GM18907 (cell line): ENCODE measurements at regions not wholly inside any gene's neighbourhood (a gene's known extent, or its start where the extent isn't known, plus 50 kb on each side); places are given as distances from the start of the nearest gene placed in this dataset.
"Not testable (repeated sequence)": the region's sequence is repeated elsewhere in the genome, so short reads cannot be mapped to it uniquely, and the experiment has no call there.

Experiments
- ATAC-seq: cut with Tn5 transposase; IDR thresholded peaks from one replicate; pipeline ENCODE4 v1.9.1; 2021; ENCODE audit warnings: mild to moderate bottlenecking, moderate library complexity; ENCODE audit not compliant: unreplicated experiment

DNA sequence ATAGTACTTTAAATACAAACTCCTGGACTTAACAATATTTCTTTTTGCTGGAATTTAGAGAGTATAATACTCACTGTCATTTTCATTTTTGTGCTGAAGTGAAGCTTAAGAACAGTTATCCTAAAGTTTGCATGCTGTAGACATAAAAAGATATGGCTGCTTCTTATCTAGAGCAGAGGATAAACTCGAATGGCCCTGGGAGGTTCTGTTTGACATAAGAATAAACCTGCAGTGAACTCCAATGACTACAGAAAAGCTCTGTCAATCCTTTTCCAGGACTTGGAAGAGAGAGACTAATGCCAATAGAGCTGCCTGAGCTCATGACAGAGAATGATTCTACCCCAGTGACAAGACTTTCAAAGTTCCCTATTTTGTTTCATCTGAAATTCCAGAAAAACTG is 1017.8 kb upstream of the MIR17HG start:
- no peak for ATAC-seq

DNA sequence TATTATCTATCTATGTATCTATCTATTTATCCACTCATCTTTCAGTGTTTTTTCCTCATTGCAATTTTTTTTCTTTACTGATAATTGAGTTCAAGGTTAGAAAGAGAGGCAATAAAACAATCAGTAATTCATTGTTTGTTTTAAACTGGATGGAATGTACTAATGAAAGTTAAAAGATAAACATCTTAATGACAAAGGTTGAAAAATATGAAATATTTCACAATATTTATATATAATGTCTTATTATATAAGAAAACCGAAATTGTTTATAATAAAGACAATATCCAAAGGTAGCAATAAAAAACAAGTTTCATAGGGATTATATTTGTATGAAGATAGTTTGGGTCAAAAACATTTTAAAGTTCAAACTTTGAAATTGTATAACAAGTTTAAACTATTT is 1015.5 kb upstream of the MIR17HG start:
- ATAC-seq, result no peak

DNA sequence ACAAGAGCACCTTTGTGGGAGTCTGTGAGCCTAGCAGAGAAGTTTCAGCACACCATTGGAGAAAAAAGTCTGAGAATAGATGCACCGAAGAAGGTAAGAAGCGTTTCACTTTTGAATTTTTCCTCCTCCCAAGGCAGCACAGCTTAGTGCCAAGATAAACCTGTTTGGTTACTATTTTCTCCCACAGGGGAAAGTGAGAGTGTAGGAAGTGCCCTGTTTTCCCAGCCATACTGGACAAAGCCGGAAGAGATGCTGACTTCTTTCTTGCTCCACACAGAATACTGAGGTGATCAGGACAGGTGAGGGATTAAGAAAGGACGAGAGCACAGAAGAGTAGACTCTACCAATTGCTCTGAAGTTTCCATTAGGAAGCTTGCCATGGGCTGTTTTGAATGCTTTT is 1011.0 kb upstream of the MIR17HG start:
- ATAC-seq, result no peak

DNA sequence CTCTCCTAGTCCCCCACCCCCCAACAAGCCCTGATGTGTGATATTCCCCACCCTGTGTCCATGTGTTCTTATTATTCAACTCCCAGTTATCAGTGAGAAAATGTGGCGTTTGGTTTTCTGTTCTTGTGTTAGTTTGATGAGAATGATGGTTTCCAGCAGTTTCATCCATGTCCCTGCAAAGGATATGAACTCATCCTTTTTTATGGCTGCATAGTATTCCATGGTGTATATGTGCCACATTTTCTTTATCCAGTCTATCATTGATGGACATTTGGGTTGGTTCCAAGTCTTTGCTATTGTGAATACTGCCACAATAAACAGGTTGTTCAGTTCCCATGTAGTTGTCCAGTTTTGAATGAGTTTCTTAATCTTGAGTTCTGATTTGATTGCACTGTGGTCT is 1006.1 kb upstream of the MIR17HG start:
- not testable (repeated sequence) for ATAC-seq

DNA sequence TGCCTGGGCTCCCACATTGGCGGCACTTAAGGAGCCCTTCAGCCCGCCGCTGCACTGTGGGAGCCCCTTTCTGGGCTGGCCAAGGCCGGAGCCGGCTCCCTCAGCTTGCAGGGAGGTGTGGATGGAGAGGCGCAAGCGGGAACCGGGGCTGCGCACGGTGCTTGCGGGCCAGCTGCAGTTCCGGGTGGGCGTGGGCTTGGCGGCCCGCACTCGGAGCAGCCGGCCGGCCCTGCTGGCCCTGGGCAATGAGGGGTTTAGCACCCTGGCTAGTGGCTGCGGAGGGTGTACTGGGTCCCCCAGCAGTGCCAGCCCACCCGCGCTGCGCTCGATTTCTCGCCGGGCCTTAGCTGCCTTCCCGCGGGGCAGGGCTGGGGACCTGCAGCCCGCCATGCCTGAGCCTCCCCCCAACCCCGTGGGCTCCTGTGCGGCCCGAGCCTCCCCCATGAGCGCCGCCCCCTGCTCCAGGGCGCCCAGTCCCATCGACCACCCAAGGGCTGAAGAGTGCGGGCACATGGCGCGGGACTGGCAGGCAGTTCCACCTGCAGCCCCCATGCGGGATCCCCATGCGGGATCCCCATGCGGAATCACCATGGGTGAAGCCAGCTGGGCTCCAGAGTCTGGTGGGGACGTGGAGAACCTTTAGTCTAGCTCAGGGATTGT is 998.9 kb upstream of the MIR17HG start:
- ATAC-seq, result not testable (repeated sequence)

DNA sequence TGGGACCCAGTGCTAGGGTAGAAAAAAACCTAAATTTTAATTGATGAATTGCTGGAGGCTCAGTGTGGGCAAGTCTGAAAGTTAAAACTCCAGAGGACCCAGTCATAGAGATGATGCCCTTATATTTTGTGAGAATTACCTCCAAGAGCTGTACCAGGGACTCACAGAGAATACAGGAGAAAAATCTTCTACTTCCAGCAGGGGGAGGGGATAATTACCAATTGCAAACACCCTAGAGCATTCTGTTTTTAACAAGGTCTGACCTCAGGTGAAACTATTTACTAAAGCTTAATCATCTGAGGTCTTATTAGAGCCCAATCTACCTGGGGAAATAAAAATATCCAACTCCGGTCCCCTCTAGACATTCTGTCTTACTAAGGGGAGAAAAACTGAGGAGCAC is 994.7 kb upstream of the MIR17HG start:
- no peak for ATAC-seq

DNA sequence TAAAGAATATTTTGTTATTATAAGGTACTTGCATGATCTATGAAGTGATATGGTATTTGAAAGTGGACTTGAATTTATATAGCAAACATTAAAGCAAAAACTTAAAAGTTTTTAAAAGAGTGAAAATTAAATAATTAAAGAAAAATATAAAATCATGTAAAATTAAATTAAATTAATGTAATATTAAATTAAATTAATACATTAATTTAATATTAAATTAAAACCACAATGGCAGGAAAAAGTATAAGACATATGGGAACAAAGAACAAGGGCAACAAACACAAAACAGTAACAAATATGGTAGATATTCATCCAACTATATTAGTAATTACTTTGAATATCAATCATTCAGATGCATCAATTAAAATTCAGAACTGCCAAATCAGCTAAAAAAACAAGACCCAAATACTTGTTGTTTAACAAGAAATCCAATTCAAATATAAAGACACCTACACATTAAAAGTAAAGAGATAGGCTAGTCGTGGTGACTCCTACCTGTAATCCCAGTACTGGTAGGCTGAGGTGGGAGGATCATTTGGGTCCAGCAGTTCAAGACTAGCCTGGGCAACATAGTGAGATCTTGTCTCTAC is 992.2 kb upstream of the MIR17HG start:
- ATAC-seq, result no peak

DNA sequence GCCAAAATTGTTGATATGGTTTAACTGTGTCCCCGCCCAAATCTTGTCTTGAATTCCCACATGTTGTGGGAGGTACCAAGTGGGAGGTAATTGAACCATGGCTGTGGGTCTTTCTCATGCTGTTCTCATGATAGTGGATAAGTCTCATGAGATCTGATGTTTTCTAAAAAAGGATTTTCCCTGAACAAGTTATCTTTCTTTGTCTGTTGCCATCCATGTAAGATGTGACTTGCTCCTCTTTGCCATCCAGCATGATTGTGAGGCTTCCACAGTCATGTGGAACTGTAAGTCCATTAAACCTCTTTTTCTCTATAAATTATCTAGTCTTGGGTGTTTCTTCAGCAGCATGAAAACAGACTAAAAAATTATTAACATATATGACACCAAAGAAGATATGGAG is 986.7 kb upstream of the MIR17HG start:
- ATAC-seq, result no peak

DNA sequence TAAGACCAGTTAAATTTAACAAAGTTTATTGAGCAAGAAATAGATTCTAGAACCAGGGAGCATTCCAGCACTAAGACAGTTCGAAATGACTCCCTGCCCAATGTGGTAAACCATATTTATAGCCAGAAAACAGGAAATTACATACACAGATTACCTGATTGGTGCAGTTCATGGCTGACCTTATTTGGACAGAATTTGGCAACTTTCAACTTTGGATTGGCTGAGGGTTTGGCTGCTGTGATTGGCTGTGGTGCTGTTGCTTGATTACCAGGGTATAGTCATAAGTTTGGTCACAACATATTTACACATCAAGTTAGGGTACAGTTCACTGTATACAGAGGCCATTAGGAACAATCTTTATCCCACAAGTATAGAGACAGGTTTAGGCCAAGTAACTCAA is 984.8 kb upstream of the MIR17HG start:
- no peak for ATAC-seq

DNA sequence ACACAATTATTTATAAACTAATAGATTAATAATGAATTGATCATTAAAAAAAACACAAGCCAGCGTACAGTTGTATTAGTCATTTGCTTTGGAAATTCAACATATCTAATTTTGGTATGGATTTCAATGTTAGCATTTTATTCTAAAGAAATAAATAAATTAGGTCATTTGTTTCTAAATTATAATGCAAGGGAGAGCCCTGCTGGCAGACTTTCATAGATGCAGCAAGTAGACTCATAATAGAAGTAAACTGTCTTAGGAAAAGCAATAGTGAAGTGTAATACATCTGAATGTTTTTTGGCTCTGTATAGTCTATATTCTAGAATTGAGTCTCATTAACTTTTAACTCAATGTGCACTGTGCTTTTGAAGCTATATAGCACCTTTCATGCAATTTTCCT is 982.4 kb upstream of the MIR17HG start:
- no peak for ATAC-seq

DNA sequence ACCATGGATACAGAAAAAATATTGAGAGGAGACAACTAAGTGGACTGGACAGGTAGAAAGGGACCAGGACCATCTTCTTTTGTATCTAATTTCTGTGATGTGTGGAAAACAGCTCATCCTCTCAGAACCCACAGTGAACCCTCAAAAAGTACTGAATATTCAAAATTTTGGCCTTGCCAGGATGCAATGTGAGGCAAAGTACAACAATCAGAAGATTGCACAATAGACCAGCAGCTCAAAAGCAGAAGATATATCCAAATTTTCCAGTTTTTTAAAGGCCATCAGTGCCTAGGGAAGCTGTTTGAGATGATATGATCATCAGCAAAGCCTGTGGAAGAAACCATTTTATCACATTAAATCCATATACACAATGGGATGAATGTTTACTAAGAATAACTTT is 973.3 kb upstream of the MIR17HG start:
- ATAC-seq, result no peak

DNA sequence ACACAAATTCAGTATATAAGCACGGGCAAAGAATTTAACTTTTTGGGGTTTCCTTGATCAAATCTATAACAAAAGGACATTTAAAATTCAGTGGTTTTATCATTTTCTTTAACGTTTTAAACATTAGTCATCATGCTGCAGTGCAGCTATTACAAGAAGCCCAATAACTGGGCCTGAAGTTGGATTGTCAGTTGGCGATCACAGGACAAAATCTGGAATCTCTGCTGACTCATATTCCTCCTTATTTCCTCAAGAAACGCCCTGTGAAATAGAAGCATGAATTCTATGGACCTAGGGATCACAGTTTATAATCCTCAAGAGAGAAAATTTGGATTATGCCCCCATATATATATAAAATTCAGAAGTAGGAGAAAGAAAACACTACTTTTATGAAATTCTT is 971.6 kb upstream of the MIR17HG start:
- ATAC-seq, result no peak

DNA sequence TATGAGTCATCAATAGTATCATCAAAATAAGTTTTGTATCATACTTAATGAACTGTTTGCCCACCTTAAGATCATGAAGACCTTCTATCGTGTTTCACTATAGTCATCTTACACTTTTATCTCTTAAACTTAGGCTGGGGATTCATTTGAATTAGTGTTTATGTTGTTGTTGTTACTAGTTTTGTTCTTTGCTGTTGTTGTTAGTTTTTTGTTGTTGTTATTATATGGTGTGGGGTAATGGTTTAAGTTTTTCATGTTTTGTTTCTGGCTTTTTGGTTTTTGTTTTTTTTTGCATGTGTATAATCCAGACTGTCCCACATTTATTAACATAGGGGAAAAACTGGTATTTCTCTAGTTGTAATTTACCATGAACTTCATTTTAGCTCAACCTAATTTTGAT is 965.1 kb upstream of the MIR17HG start:
- no peak for ATAC-seq

DNA sequence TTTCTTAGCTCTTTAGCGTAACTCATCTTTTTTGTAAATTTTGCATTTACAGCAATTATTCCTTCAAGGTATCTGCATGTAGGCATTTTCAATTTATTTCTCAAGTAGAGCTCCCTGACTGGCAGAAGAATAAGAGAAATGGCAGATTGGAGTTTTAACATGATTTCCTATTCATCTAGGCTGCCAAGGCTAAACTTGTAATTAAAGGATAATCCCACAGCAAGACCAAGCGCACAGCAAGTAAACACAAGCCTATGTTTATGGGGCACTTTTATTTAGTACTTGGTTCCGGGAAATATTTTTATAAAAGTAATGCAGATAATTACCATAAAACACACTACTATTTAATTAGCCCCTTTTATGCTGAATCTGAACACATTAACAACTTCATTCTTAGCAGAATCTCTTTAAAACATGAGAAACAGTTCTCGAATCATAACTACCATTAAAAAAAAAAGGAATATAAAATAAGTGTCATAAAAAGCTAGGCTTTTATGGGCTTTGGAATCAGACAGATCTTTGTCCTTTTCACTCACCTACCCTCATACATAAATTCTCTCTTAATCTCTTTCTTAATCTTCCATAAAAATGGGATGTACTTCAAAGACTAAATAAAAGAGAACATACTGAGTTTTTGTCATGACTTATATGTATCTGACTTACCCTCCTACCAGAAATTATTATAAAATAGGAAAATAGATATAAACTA is 961.6 kb upstream of the MIR17HG start:
- ATAC-seq, result no peak

DNA sequence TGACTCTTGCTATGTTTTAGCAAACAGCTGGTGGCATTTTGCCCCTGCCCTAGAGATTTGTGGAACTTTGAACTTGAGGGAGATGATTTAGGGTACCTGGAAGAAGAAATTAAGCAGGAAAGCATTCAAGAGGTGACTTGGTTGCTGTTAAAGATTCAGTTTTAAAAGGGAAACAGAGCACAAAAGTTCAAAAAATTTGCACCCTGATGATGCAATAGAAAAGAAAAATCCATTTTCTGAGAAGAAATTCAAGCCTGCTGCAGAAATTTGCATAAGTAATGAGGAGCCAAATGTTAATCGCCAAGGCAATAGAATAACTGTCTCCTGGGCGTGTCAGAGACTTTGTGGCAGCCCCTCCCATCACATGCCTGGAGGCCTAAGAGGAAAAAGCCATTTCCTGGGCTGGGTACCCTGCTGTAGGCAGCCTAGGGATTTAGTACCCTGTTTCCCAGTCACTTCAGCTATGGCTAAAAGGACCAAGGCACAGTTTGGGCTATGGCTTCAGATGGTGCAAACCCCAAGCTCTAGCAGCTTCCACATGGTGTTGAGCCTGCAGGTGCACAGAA is 958.5 kb upstream of the MIR17HG start:
- ATAC-seq, result no peak

DNA sequence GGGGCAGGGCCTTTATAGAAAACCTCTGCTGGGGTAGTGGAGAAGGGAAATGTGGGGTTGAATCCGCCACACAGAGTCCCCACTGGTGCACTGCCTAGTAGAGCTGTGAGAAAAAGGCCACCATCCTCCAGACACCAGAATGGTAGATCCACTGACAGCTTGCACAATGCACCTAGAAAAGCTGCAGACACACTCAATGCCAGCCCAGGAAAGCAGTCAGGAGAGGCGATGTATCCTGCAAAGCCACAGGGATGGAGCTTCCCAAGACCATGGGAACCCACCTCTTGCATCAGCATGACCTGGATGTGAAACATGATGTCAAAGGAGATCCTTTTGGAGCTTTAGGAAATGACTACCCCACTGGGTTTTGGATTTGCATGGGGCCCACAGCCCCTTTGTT is 958.0 kb upstream of the MIR17HG start:
- no peak for ATAC-seq

DNA sequence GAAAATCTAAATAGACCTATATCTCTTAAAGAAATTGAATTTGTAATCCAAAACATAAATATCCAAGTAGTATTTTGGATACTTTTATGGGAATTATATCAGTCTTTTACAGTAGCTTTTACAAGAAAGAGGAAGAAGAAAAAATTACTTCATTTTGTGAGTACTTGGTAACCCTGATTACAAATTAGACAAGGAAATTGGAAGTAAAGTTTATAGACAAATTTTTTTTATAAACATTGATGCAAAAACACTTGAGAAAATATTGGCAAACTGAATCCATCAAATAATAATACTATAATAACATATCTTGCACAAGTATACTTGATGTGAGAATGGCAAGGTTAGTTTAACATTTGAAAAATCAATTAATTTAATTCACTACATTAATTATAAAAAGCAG is 954.1 kb upstream of the MIR17HG start:
- no peak for ATAC-seq

DNA sequence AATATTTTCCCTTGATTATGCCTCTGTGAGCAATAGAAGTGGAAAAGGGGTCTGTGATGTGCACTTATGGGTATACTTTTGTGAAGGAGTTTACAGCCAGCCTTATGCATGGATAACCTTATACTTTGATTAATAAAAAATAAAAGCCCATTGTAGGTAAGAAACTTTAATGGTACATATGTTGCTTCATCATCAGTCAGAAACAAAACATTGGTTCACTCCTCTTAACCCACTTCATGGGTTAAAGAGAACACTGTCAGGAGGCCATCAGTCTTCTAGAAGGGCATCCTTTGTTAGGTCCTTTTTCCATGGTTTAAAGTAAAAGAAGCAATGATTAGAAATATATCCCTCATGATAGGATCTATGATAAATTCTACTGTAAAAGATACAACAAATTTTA is 952.1 kb upstream of the MIR17HG start:
- ATAC-seq, result no peak

DNA sequence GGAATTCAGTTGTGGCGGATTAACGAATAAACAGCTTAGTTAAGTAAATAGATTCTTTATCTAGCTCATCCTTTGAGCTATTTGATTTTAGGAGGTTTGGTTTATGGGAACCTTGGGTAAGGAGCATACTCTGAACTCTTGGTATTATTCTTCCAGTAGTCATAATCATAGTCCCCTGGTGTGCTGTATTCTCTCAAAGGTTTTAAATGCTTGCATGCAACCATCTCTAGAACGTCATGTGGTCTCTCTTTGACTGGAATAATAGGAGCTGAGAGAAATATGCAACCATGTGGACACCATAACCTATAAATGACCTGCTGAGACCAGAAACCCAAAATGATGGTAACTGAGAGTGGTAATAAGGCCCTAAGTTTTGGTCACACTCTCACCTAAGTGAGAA is 951.6 kb upstream of the MIR17HG start:
- ATAC-seq, result no peak

DNA sequence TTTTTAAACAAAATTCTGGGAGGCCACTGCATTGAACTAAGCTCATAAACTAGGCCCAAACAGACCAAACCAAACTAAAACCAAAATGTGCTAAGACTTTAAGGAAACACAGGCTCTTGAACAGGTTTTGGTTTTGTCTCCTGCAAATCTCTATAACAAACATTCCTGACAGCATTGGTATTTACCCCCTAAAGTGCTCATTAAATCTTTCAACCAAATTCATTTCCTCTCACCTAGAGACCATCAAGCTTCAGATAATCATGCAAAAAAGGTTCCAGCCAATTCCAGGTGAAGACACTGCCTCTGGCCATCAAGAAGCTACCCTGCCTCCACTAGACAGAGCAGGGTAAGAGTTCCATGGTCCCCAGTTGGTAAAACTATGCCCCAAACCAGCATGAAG is 951.2 kb upstream of the MIR17HG start:
- ATAC-seq, result no peak

DNA sequence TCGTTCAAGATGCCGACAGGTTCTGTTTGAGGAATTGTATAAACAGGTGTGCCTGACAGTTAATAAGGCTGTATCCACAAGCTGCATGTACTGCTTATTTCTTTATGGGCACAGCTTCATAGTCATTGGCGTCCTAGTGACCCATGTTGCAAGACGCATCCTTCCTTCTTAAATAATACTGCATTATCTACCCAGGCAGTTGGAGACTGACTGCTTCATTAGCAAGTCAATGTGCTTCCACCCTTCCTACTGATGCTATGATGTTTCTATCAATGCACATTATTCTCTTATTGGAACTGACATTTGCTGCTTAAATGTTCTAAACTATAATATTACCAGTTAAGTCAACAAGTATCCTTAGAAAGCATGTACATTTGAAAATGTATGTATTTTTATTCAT is 950.0 kb upstream of the MIR17HG start:
- no peak for ATAC-seq

DNA sequence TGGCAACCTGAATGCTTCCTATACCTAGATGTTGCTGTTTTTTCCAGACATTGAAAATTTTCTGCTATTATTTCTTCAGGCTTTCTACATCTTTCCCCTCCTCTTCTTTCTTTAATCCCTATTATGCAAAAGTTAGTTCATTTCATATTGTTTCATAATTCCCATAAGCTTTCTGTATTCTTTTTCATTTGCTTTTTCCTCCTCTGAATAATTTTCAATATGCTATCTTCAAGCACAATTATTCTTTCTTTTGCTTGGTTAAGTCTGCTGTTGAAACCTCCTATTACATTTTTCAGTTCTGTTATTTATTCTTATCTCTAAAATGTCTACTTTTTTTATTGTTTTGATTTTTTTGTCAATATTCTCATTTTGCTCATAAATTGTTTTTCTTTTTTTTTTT is 947.1 kb upstream of the MIR17HG start:
- ATAC-seq, result no peak
